Keratinocyte (primary cell): ENCODE measurements at regions not wholly inside any gene's neighbourhood (a gene's known extent, or its start where the extent isn't known, plus 50 kb on each side); places are given as distances from the start of the nearest gene placed in this dataset.

Source experiments
- DNase-seq: peaks from one replicate; pipeline ENCODE4 v3.0.0-alpha.2; 2011; ENCODE audit warnings: low read depth, missing footprints, low spot score
- FAIRE-seq: peaks from 2 replicates; lab custom pipeline; 2011; peaks lifted over from hg19 to GRCh38; lab: Jason Lieb, UNC
- H2AFZ ChIP-seq: 2 replicates; pipeline ENCODE4 v1.6.0; 2012; ENCODE audit warnings: low read length, control low read depth, inconsistent platforms; ENCODE audit not compliant: control insufficient read depth
- H3K27ac ChIP-seq: 2 replicates; pipeline ENCODE4 v1.5.1; 2011; ENCODE audit warnings: low read length; ENCODE audit not compliant: control insufficient read depth, insufficient read depth
- H3K27me3 ChIP-seq: 3 replicates; pipeline ENCODE4 v1.6.0; 2011; ENCODE audit warnings: low read length; ENCODE audit not compliant: control insufficient read depth, insufficient read depth; ENCODE audit errors: extremely low read depth
- H3K36me3 ChIP-seq, 2 experiments: 2 replicates in 1 of 2; 3 replicates in 1 of 2; pipeline ENCODE4 v1.5.1; 2011; ENCODE audit warnings: low read length in 2 of 2, mild to moderate bottlenecking in 1 of 2; ENCODE audit not compliant: control insufficient read depth in 2 of 2, insufficient read depth in 2 of 2; ENCODE audit errors: extremely low read depth in 1 of 2
- H3K4me1 ChIP-seq: 3 replicates; pipeline ENCODE4 v1.5.1; 2011; ENCODE audit warnings: low read length; ENCODE audit not compliant: control insufficient read depth, insufficient read depth; ENCODE audit errors: extremely low read depth
- H3K4me2 ChIP-seq: 3 replicates; pipeline ENCODE4 v1.6.0; 2011; ENCODE audit warnings: low read depth, low read length; ENCODE audit not compliant: control insufficient read depth, insufficient read depth; ENCODE audit errors: extremely low read depth
- H3K4me3 ChIP-seq, 3 experiments: fragments of 200-600 bp in 1 of 3; sonication (generic) in 1 of 3; 2 replicates in 2 of 3; 3 replicates in 1 of 3; pipeline ENCODE4 v1.5.1; 2011 to 2016; ENCODE audit warnings: low read length in 3 of 3, mild to moderate bottlenecking in 3 of 3, control low read depth in 2 of 3, inconsistent platforms in 1 of 3, low read depth in 1 of 3, mixed read lengths in 1 of 3, mixed run types in 1 of 3, moderate library complexity in 1 of 3; ENCODE audit not compliant: control insufficient read depth in 2 of 3, insufficient read depth in 2 of 3; ENCODE audit errors: extremely low read depth in 1 of 3
- H3K79me2 ChIP-seq: 2 replicates; pipeline ENCODE4 v1.6.0; 2012; ENCODE audit warnings: low read length; ENCODE audit not compliant: control insufficient read depth, insufficient read depth
- H3K9ac ChIP-seq: 3 replicates; pipeline ENCODE4 v1.6.0; 2011; ENCODE audit warnings: low read length; ENCODE audit not compliant: control insufficient read depth, insufficient read depth; ENCODE audit errors: extremely low read depth
- H3K9me1 ChIP-seq: 3 replicates; pipeline ENCODE4 v1.6.0; 2011; ENCODE audit warnings: low read length; ENCODE audit not compliant: control insufficient read depth, insufficient read depth; ENCODE audit errors: extremely low read depth
- H3K9me3 ChIP-seq: 2 replicates; pipeline ENCODE4 v1.5.1; 2012; ENCODE audit warnings: low read depth, low read length; ENCODE audit not compliant: control insufficient read depth
- H4K20me1 ChIP-seq: 3 replicates; pipeline ENCODE4 v1.6.0; 2011; ENCODE audit warnings: low read length; ENCODE audit not compliant: control insufficient read depth, insufficient read depth; ENCODE audit errors: extremely low read depth
- EZH2 ChIP-seq: IDR thresholded peaks from one replicate; pipeline ENCODE4 v1.6.1; 2012; ENCODE audit warnings: inconsistent platforms, mild to moderate bottlenecking, low read length, moderate library complexity
- dilution Hi-C: fragments of 300-500 bp; cut with MboI; formaldehyde crosslinking; loops from one replicate; pipeline ENCODE4 v1.7.0; 2020; ENCODE audit warnings: low sequenced_read_pairs; ENCODE audit not compliant: extremely low pct_ligation_motif_present
- TF ChIP-seq, protein P1 (sequence below), 3 experiments: IDR thresholded peaks in 1 of 3; conservative IDR thresholded peaks in 1 of 3; optimal IDR thresholded peaks in 1 of 3; 2 replicates in 2 of 3; 3 replicates in 1 of 3; pipeline versions ENCODE3 to v1.5.1; 2011; ENCODE audit warnings: low read length in 3 of 3, mild to moderate bottlenecking in 3 of 3, moderate library complexity in 2 of 3, control low read depth in 1 of 3, inconsistent platforms in 1 of 3; ENCODE audit not compliant: insufficient read depth in 2 of 3; ENCODE audit errors: extremely low read depth in 1 of 3

DNA sequence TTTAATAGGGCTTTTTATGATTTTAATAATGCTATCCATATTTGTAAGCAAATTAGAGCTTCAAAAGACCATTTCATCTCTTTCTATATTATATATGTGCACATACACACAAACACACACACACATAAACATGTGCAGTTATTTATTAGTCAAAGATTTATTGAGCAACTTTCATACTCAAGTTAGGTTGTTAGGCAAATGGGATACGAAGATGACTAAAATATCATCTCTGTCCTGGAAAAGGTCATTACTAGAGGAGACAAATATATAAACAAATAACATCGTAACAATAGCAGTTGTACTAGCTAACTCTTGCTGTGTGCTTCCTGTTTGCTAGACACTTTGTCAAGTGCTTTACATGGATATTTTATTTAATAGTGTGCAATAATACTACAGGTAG is 307.9 kb downstream of the SNX13 start:
- dilution Hi-C loops: no loop called here
- Histone ChIP-seq H3K27ac (no peak overlapping the region), H3K27me3 (no peaks in the 10 kb centered on the region), H3K4me3 (no peak overlapping the region), H3K79me2 (no peaks in the 10 kb centered on the region), H4K20me1 (no peaks in the 10 kb centered on the region), H3K9me3 (no peaks in the 10 kb centered on the region), H3K4me2 (no peak overlapping the region), H3K36me3 (no peaks in the 10 kb centered on the region), H3K9me1 (no peaks in the 10 kb centered on the region), H3K9ac (no peak overlapping the region), H3K4me1 (peaks cover 4% of the 10 kb centered on the region), H2AFZ (no peak overlapping the region)
- DNase-seq (no peak), FAIRE-seq (no peak)
- TF ChIP-seq, protein P1, sequence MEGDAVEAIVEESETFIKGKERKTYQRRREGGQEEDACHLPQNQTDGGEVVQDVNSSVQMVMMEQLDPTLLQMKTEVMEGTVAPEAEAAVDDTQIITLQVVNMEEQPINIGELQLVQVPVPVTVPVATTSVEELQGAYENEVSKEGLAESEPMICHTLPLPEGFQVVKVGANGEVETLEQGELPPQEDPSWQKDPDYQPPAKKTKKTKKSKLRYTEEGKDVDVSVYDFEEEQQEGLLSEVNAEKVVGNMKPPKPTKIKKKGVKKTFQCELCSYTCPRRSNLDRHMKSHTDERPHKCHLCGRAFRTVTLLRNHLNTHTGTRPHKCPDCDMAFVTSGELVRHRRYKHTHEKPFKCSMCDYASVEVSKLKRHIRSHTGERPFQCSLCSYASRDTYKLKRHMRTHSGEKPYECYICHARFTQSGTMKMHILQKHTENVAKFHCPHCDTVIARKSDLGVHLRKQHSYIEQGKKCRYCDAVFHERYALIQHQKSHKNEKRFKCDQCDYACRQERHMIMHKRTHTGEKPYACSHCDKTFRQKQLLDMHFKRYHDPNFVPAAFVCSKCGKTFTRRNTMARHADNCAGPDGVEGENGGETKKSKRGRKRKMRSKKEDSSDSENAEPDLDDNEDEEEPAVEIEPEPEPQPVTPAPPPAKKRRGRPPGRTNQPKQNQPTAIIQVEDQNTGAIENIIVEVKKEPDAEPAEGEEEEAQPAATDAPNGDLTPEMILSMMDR (optimal IDR thresholded peaks at IDR 0.05 in 1 of 3, IDR thresholded peaks at IDR 0.05 in 1 of 3, conservative IDR thresholded peaks at IDR 0.05 in 1 of 3; ENCODE audit: extremely low read depth in 1 of 3, insufficient read depth in 2 of 3, low read length in 3 of 3): no peak
- no peak for TF ChIP-seq EZH2

DNA sequence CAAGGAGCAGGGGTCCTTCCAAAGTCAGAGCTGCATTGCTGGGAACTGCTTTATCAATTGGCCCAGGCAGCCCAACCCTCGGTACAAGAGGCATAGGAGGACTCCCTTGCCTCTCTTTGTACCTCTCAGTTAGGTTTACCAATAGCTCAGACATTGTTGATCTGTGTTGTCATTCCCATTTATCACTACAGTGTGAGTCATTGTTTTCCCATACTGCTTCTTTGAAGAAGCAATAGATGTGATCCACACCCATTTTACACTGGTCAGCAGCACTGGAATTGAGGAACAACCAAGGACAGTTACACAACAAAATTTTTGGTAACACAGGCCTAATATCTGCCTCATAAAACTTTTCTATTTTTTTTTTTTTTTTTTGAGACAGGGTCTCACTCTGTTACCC is 307.2 kb downstream of the SNX13 start:
- Histone ChIP-seq H3K27ac (no peak overlapping the region), H4K20me1 (no peaks in the 10 kb centered on the region), H3K4me3 (no peak overlapping the region), H3K9me3 (no peaks in the 10 kb centered on the region), H3K27me3 (no peaks in the 10 kb centered on the region), H3K9ac (no peak overlapping the region), H3K4me2 (no peak overlapping the region), H3K4me1 (peaks cover 5% of the 10 kb centered on the region), H3K9me1 (no peaks in the 10 kb centered on the region), H3K36me3 (no peaks in the 10 kb centered on the region), H2AFZ (no peak overlapping the region), H3K79me2 (no peaks in the 10 kb centered on the region)
- TF ChIP-seq, protein P1 (optimal IDR thresholded peaks at IDR 0.05 in 1 of 3, IDR thresholded peaks at IDR 0.05 in 1 of 3, conservative IDR thresholded peaks at IDR 0.05 in 1 of 3; ENCODE audit: extremely low read depth in 1 of 3, insufficient read depth in 2 of 3, low read length in 3 of 3): no peak
- DNase-seq (no peak), FAIRE-seq (peak; percentile 84)
- dilution Hi-C loops: no loop called here
